ENCODE measurements at regions not wholly inside any gene's neighbourhood (a gene's known extent, or its start where the extent isn't known, plus 50 kb on each side); places are given as distances from the start of the nearest gene placed in this dataset.

DNA sequence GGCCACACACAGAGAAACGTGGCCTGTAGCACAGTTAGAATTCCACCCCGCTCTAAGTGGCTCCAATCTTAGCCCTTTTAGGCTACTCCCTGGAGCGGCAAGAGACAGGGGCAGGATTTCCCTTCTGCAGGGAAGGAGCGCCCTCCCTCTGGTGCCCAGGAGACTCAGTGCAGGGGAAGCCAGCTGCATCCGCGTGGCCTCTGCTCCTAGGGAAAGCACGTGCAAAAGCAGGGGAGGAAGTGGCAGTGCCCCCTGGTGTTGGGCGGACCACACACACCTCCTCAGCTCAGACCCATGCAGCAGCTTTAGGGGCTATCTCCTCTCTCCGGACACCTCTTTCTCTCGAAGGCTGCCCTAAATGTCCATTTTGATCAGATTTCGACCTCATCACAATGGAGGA is 50.0 kb downstream of the SPRING1 start:
- no peaks in the 10 kb centered on the region for H3K9me3 Mint-ChIP-seq
- WGBS (ENCODE audit: insufficient coverage) = 66% methylated on average over 8 of the region's 11 CpGs

DNA sequence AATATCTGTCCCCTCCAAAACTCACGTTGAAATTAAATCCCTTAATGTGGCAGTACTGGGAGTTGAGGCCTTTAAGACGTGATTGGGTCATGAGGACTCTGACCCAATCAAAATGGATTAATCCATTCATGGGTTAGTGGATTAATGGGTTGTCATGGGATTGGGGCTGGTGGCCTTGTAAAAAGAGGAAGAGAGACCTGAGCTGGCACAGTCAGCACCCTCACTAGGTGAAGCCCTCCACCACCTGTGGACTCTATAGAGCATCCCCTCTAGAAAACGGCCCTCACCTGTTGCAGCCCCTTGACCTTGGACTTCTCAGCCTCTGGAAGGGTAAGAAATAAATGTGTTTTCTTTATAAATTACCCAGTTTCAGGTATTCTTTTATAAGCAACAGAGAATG is 53.0 kb downstream of the SPRING1 start:
- POLR2A ChIA-PET = no interaction called here
- WGBS (ENCODE audit: insufficient coverage) = no CpG with 5 or more reads among the region's 3 CpGs

More for the DNA sequence above, 50.0 kb downstream of the SPRING1 start:
- H3K27ac Mint-ChIP-seq = no peak overlapping the region
- no peak overlapping the region for H3K4me3 ChIP-seq (ENCODE audit: control insufficient read depth in 1 of 2, extremely low read depth in 1 of 2, low read length in 1 of 2)
- ChIA-PET CTCF (interaction anchor here (0.5 to 1.0 kb wide), 4 partner anchors 22 to 568 kb away, joined by 3 to 5 read pairs (median 3); no protein-coding TSS in a partner anchor), POLR2A (no interaction called here)
- peak in 20 of 35 experiments; percentile 6 to 49 (median 15) for DNase-seq
- H3K27me3 ChIP-seq (replicated peaks in 1 of 2; ENCODE audit: control insufficient read depth in 2 of 2, extremely low read depth in 1 of 2, insufficient read depth in 2 of 2, low read length in 1 of 2) = peaks cover 0 to 8% of the 10 kb centered on the region in 2 experiments
- no peaks in the 10 kb centered on the region for H3K36me3 Mint-ChIP-seq
- H3K36me3 ChIP-seq (ENCODE audit: control insufficient read depth in 2 of 2, extremely low read depth in 1 of 2, insufficient read depth in 1 of 2, low read length in 1 of 2) = no peaks in the 10 kb centered on the region
- no peak overlapping the region for H3K27ac ChIP-seq (ENCODE audit: low read length)
- H3K4me1 ChIP-seq (ENCODE audit: control insufficient read depth in 1 of 2, extremely low read depth in 1 of 2, insufficient read depth in 2 of 2, low read length in 2 of 2) = no peaks in the 10 kb centered on the region
- ATAC-seq (replicated peaks in 1 of 4) = peak in 2 of 4 experiments; percentile 23 to 36
- H3K4me3 Mint-ChIP-seq = no peak overlapping the region
- no peaks in the 10 kb centered on the region for H3K9me3 ChIP-seq
- peaks cover 0 to 1% (median under 1%) of the 10 kb centered on the region in 3 donors for H3K4me1 Mint-ChIP-seq
- H3K27me3 Mint-ChIP-seq = peaks cover 11 to 16% of the 10 kb centered on the region in 2 donors

DNA sequence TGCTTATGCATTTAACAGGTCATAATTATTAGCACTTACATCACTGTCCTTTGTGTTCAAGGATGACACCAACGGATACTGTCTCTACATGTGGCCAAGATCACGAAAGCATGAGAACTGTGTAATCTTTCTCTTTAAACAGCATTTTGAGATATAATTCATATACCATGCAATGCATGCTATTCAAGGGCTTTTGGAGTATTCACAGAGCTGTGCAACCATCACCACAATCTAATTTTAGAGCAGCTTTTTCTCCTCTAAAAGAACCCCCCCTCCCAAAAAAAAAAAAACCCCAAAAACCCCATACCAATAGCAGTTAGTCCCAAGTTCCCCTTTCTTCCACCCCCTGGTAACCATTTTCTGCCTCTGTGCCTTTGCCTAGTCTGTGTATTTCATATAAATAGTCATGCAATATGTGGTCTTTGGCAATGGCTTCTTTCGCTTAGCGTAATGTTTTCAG is 60.6 kb downstream of the SPRING1 start:
- H3K27ac Mint-ChIP-seq = no peak overlapping the region
- Histone ChIP-seq H3K9me3 (no peaks in the 10 kb centered on the region), H3K4me1 (ENCODE audit: control insufficient read depth in 1 of 2, extremely low read depth in 1 of 2, insufficient read depth in 2 of 2, low read length in 2 of 2) (peaks cover 9 to 18% of the 10 kb centered on the region in 2 experiments), H3K27me3 (replicated peaks in 1 of 2; ENCODE audit: control insufficient read depth in 2 of 2, extremely low read depth in 1 of 2, insufficient read depth in 2 of 2, low read length in 1 of 2) (no peaks in the 10 kb centered on the region), H3K36me3 (ENCODE audit: control insufficient read depth in 2 of 2, extremely low read depth in 1 of 2, insufficient read depth in 1 of 2, low read length in 1 of 2) (no peaks in the 10 kb centered on the region), H3K4me3 (ENCODE audit: control insufficient read depth in 1 of 2, extremely low read depth in 1 of 2, low read length in 1 of 2) (no peak overlapping the region), H3K27ac (ENCODE audit: low read length) (no peak overlapping the region)
- H3K4me3 Mint-ChIP-seq = no peak overlapping the region
- H3K27me3 Mint-ChIP-seq = peaks cover 0 to 2% of the 10 kb centered on the region in 2 donors
- H3K4me1 Mint-ChIP-seq = peaks cover 36 to 40% (median 40%) of the 10 kb centered on the region in 3 donors
- DNase-seq (no peak), ATAC-seq (replicated peaks in 1 of 4) (no peak)
- WGBS (ENCODE audit: insufficient coverage) = 29% methylated on average over 1 of the region's 4 CpGs
- no peaks in the 10 kb centered on the region for H3K9me3 Mint-ChIP-seq
- ChIA-PET POLR2A (no interaction called here), CTCF (no interaction called here)
- no peaks in the 10 kb centered on the region for H3K36me3 Mint-ChIP-seq

More for the DNA sequence above, 53.0 kb downstream of the SPRING1 start:
- no peak overlapping the region for H3K27ac Mint-ChIP-seq
- DNase-seq (no peak), ATAC-seq (replicated peaks in 1 of 4) (no peak)
- CTCF ChIA-PET = interaction anchor here in 1 of 2 donors (0.6 kb wide), 1 partner anchor 433 kb away, joined by 8 read pairs; no protein-coding TSS in a partner anchor
- no peak overlapping the region for H3K4me3 Mint-ChIP-seq
- Histone ChIP-seq H3K4me1 (ENCODE audit: control insufficient read depth in 1 of 2, extremely low read depth in 1 of 2, insufficient read depth in 2 of 2, low read length in 2 of 2) (no peaks in the 10 kb centered on the region), H3K4me3 (ENCODE audit: control insufficient read depth in 1 of 2, extremely low read depth in 1 of 2, low read length in 1 of 2) (no peak overlapping the region), H3K27ac (ENCODE audit: low read length) (no peak overlapping the region), H3K9me3 (no peaks in the 10 kb centered on the region), H3K27me3 (replicated peaks in 1 of 2; ENCODE audit: control insufficient read depth in 2 of 2, extremely low read depth in 1 of 2, insufficient read depth in 2 of 2, low read length in 1 of 2) (peaks cover 0 to 2% of the 10 kb centered on the region in 2 experiments), H3K36me3 (ENCODE audit: control insufficient read depth in 2 of 2, extremely low read depth in 1 of 2, insufficient read depth in 1 of 2, low read length in 1 of 2) (no peaks in the 10 kb centered on the region)
- no peaks in the 10 kb centered on the region for H3K36me3 Mint-ChIP-seq
- peaks cover 3 to 4% of the 10 kb centered on the region in 2 donors for H3K27me3 Mint-ChIP-seq
- no peaks in the 10 kb centered on the region for H3K9me3 Mint-ChIP-seq
- H3K4me1 Mint-ChIP-seq = no peaks in the 10 kb centered on the region

DNA sequence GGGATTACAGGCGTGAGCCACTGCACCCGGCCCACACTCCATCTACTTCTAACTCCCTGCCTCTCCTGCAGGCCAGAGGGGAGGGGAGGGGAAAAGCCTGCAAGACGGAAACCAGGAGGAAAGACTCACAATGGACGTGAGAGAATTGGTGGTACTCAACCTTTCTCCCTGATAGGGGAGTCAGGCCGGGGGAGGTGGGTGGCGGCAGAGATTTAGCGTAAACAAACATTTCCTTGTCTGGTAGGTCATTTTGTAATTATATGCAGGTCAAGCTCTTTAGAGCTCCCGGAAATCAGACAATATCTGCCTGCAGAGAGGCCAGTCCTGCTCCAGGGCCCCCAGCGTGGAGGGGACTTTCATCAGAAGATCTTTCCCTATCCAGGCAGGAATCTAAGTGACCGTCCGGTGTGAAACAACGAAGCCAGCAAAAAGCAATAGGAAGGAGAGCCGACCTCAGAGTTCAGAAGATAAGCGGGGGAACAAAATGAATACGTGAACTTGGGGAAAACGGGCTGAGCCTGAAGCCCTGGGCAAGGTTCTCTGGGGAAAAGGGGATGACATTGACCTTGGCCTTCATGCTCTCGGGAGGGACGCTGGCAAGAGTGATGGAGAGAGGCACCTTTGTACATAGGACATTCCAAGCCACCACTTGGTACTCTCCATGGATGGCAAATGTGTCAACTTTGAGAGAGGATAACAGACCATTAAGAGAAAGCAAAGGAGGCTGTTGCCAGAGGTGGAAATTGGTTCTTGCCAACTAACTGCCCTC is 62.3 kb downstream of the SPRING1 start:
- H3K4me1 Mint-ChIP-seq = peaks cover 44 to 45% (median 44%) of the 10 kb centered on the region in 3 donors
- H3K36me3 Mint-ChIP-seq = no peaks in the 10 kb centered on the region
- POLR2A ChIA-PET = no interaction called here

DNA sequence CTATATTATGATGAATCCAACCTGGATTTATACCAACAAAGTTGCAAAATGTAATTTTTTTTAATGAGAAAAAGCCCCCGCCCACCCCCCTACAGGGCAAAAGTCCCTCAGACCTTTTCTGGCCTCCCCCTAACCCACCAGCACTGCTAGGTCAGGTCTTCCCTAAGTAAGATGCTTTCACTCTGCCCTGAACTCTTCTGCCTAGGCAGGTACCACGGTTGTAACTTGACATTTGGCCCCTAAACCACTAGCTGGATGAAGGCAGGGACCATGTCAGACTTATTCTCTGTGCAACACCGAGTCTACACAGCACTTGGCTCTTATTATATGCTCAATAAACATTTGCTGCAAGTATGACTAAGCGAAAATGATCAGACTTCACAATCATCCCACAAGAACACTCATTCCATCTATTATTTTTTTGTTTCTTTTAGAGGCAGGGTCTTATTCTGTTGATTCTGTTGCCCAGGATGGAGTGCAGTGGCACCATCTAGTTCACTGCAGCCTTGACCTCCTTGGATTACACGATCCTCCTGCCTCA is 63.2 kb downstream of the SPRING1 start:
- Histone ChIP-seq H3K36me3 (ENCODE audit: control insufficient read depth in 2 of 2, extremely low read depth in 1 of 2, insufficient read depth in 1 of 2, low read length in 1 of 2) (no peaks in the 10 kb centered on the region), H3K9me3 (no peaks in the 10 kb centered on the region), H3K4me1 (ENCODE audit: control insufficient read depth in 1 of 2, extremely low read depth in 1 of 2, insufficient read depth in 2 of 2, low read length in 2 of 2) (peaks cover 9 to 18% of the 10 kb centered on the region in 2 experiments), H3K27ac (ENCODE audit: low read length) (no peak overlapping the region), H3K27me3 (replicated peaks in 1 of 2; ENCODE audit: control insufficient read depth in 2 of 2, extremely low read depth in 1 of 2, insufficient read depth in 2 of 2, low read length in 1 of 2) (no peaks in the 10 kb centered on the region), H3K4me3 (ENCODE audit: control insufficient read depth in 1 of 2, extremely low read depth in 1 of 2, low read length in 1 of 2) (no peak overlapping the region)
- no peaks in the 10 kb centered on the region for H3K9me3 Mint-ChIP-seq
- no peak overlapping the region for H3K4me3 Mint-ChIP-seq
- H3K27ac Mint-ChIP-seq = peak overlapping the region; percentile 21 to 34
- ChIA-PET POLR2A (no interaction called here), CTCF (no interaction called here)
- ATAC-seq (replicated peaks in 1 of 4) = no peak
- H3K36me3 Mint-ChIP-seq = no peaks in the 10 kb centered on the region
- H3K4me1 Mint-ChIP-seq = peaks cover 44 to 45% (median 44%) of the 10 kb centered on the region in 3 donors
- no peak for DNase-seq
- WGBS (ENCODE audit: insufficient coverage) = 63% methylated on average over 1 of the region's 5 CpGs
- H3K27me3 Mint-ChIP-seq = no peaks in the 10 kb centered on the region

More for the DNA sequence above, 62.3 kb downstream of the SPRING1 start:
- no peak overlapping the region for H3K4me3 ChIP-seq (ENCODE audit: control insufficient read depth in 1 of 2, extremely low read depth in 1 of 2, low read length in 1 of 2)
- DNase-seq = no peak
- Mint-ChIP-seq H3K27me3 (no peaks in the 10 kb centered on the region), H3K4me3 (no peak overlapping the region), H3K27ac (peak overlapping the region; percentile 5 to 34), H3K9me3 (no peaks in the 10 kb centered on the region)
- CTCF ChIA-PET = no interaction called here
- peaks cover 9 to 18% of the 10 kb centered on the region in 2 experiments for H3K4me1 ChIP-seq (ENCODE audit: control insufficient read depth in 1 of 2, extremely low read depth in 1 of 2, insufficient read depth in 2 of 2, low read length in 2 of 2)
- WGBS (ENCODE audit: insufficient coverage) = over 99% methylated on average over 13 of the region's 18 CpGs
- H3K9me3 ChIP-seq = no peaks in the 10 kb centered on the region
- no peak for ATAC-seq (replicated peaks in 1 of 4)
- H3K27me3 ChIP-seq (replicated peaks in 1 of 2; ENCODE audit: control insufficient read depth in 2 of 2, extremely low read depth in 1 of 2, insufficient read depth in 2 of 2, low read length in 1 of 2) = no peaks in the 10 kb centered on the region
- no peak overlapping the region for H3K27ac ChIP-seq (ENCODE audit: low read length)
- H3K36me3 ChIP-seq (ENCODE audit: control insufficient read depth in 2 of 2, extremely low read depth in 1 of 2, insufficient read depth in 1 of 2, low read length in 1 of 2) = no peaks in the 10 kb centered on the region

- Mint-ChIP-seq H3K27ac (peak overlapping the region; percentile 63 to 95), H3K27me3 (no peaks in the 10 kb centered on the region), H3K36me3 (no peaks in the 10 kb centered on the region), H3K9me3 (no peaks in the 10 kb centered on the region), H3K4me1 (peaks cover 44 to 45% (median 44%) of the 10 kb centered on the region in 3 donors), H3K4me3 (peak overlapping the region in 1 of 3 donors; percentile 81)
- DNase-seq (no peak), ATAC-seq (replicated peaks in 1 of 4) (no peak)
- peaks cover 9 to 18% of the 10 kb centered on the region in 2 experiments for H3K4me1 ChIP-seq (ENCODE audit: control insufficient read depth in 1 of 2, extremely low read depth in 1 of 2, insufficient read depth in 2 of 2, low read length in 2 of 2)
- H3K36me3 ChIP-seq (ENCODE audit: control insufficient read depth in 2 of 2, extremely low read depth in 1 of 2, insufficient read depth in 1 of 2, low read length in 1 of 2) = no peaks in the 10 kb centered on the region
- ChIA-PET POLR2A (no interaction called here), CTCF (interaction anchor here in 1 of 2 donors (0.6 to 0.7 kb wide), 3 partner anchors 264 to 724 kb away, joined by 3 to 5 read pairs (median 4); no protein-coding TSS in a partner anchor)
- no peak overlapping the region for H3K27ac ChIP-seq (ENCODE audit: low read length)
- H3K4me3 ChIP-seq (ENCODE audit: control insufficient read depth in 1 of 2, extremely low read depth in 1 of 2, low read length in 1 of 2) = no peak overlapping the region
- no peaks in the 10 kb centered on the region for H3K27me3 ChIP-seq (replicated peaks in 1 of 2; ENCODE audit: control insufficient read depth in 2 of 2, extremely low read depth in 1 of 2, insufficient read depth in 2 of 2, low read length in 1 of 2)
- WGBS (ENCODE audit: insufficient coverage) = 60% methylated on average over 5 of the region's 8 CpGs
- H3K9me3 ChIP-seq = no peaks in the 10 kb centered on the region
Observed at GRCh38 chr12:116673681-116674111, 64.2 kb downstream of the SPRING1 start.
